ENCODE measurements at regions not wholly inside any gene's neighbourhood (a gene's known extent, or its start where the extent isn't known, plus 50 kb on each side); places are given as distances from the start of the nearest gene placed in this dataset.

DNA sequence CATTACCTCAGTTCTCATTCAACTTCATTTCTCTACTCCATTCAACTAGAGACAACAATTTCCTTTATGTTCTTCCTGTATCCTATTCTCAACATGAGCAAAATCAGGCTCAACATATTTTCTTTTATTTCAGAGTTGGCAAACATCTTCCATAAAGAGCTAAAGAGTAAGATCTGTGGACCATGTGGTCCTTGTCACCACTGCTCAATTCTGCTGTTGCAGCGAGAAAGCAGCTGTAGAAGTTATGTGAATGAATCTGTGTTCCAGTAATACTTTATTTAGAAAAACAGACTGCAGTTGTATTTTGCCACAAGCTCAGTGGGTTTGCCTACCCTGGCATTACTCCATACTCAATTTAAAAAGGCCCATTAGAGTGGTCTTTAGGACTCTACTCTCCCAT is 2057.3 kb downstream of the ARAP2 start:
- no peak for DNase-seq (ENCODE audit: low read depth in 1 of 2, low spot score in 1 of 2)
- CTCF ChIA-PET: no interaction called here
- no peak for ATAC-seq
- Histone ChIP-seq H3K4me3 (no peak overlapping the region), H3K4me2 (no peak overlapping the region), H3K9me3 (0 out of 3 replicates have a peak, but pooled peaks cover 3% of the 10 kb centered on the region), H3K4me1 (peaks cover 12% of the 10 kb centered on the region), H3K27ac (no peak overlapping the region)
- TF ChIP-seq POLR2A (IDR thresholded peaks at IDR 0.05; ENCODE audit: low read length): no peak
- no peak for TF ChIP-seq CBX8 (IDR thresholded peaks at IDR 0.05)
- TF ChIP-seq ZNF302 (CRISPR knock-in tag; IDR thresholded peaks at IDR 0.05): no peak
- TF ChIP-seq, protein P1, sequence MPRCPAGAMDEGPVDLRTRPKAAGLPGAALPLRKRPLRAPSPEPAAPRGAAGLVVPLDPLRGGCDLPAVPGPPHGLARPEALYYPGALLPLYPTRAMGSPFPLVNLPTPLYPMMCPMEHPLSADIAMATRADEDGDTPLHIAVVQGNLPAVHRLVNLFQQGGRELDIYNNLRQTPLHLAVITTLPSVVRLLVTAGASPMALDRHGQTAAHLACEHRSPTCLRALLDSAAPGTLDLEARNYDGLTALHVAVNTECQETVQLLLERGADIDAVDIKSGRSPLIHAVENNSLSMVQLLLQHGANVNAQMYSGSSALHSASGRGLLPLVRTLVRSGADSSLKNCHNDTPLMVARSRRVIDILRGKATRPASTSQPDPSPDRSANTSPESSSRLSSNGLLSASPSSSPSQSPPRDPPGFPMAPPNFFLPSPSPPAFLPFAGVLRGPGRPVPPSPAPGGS (IDR thresholded peaks at IDR 0.05): no peak
- no peak for TF ChIP-seq CHD2 (IDR thresholded peaks at IDR 0.05; ENCODE audit: low read length, partially characterized antibody)
- no peak for TF ChIP-seq ELK1 (IDR thresholded peaks at IDR 0.05; ENCODE audit: low read depth, low read length)
- TF ChIP-seq, protein P2, sequence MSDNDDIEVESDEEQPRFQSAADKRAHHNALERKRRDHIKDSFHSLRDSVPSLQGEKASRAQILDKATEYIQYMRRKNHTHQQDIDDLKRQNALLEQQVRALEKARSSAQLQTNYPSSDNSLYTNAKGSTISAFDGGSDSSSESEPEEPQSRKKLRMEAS (IDR thresholded peaks at IDR 0.05): no peak
- TF ChIP-seq ZSCAN20 (CRISPR knock-in tag; IDR thresholded peaks at IDR 0.05): no peak
- WGBS (ENCODE audit: missing lambda C conversion rate): 57% methylated on average over 1 of the region's 1 CpG
- no peak for FAIRE-seq
- POLR2A ChIA-PET: no interaction called here

GRCh38 chr4:34191443-34191842 is 2052.9 kb downstream of the ARAP2 start:
- H3K27ac ChIP-seq: no peak overlapping the region
- no peak for TF ChIP-seq REST (IDR thresholded peaks at IDR 0.05)
- no peak for TF ChIP-seq KDM5A (IDR thresholded peaks at IDR 0.05)
- TF ChIP-seq EHF (CRISPR knock-in tag; IDR thresholded peaks at IDR 0.05): no peak
- TF ChIP-seq TP53 (CRISPR knock-in tag; IDR thresholded peaks at IDR 0.05): no peak
- no peak for TF ChIP-seq USF2 (IDR thresholded peaks at IDR 0.05)
- no peak for TF ChIP-seq TFCP2L1 (CRISPR knock-in tag; IDR thresholded peaks at IDR 0.05)
- no peak for TF ChIP-seq PHF8 (IDR thresholded peaks at IDR 0.05; ENCODE audit: borderline replicate concordance, low read depth)
- no peak for TF ChIP-seq PBX3 (IDR thresholded peaks at IDR 0.05)
- no peak for FAIRE-seq
- ATAC-seq: no peak
- 0 out of 3 replicates have a peak, but pooled peaks cover 6% of the 10 kb centered on the region for H3K4me1 ChIP-seq
- no peaks in the 10 kb centered on the region for H3K9me3 ChIP-seq
- POLR2A ChIA-PET: no interaction called here
- no peak overlapping the region for H3K4me2 ChIP-seq
- no peak overlapping the region for H3K4me3 ChIP-seq
- CTCF ChIA-PET: no interaction called here
- no peak for DNase-seq (ENCODE audit: low read depth in 1 of 2, low spot score in 1 of 2)
